Esophagus (tissue), 2 donors: ENCODE measurements at regions not wholly inside any gene's neighbourhood (a gene's known extent, or its start where the extent isn't known, plus 50 kb on each side); places are given as distances from the start of the nearest gene placed in this dataset.

Source experiments
- H3K27ac ChIP-seq, 2 donors: one replicate each; pipeline ENCODE4 v1.5.1; 2013; ENCODE audit warnings: low read depth in 2 of 2, mild to moderate bottlenecking in 2 of 2, inconsistent platforms in 1 of 2, low read length in 1 of 2, moderate library complexity in 1 of 2
- H3K27me3 ChIP-seq, 2 donors: one replicate each; pipeline ENCODE4 v1.6.1; 2013; ENCODE audit warnings: low read length in 2 of 2, control low read depth in 1 of 2, mild to moderate bottlenecking in 1 of 2; ENCODE audit not compliant: insufficient read depth in 2 of 2, control insufficient read depth in 1 of 2
- H3K36me3 ChIP-seq, 2 donors: one replicate each; pipeline ENCODE4 v1.6.1; 2013; ENCODE audit warnings: low read length in 1 of 2; ENCODE audit not compliant: control insufficient read depth in 2 of 2, insufficient read depth in 2 of 2
- H3K4me1 ChIP-seq, 2 donors: one replicate each; pipeline ENCODE4 v1.6.1; 2013; ENCODE audit warnings: low read length in 1 of 2; ENCODE audit not compliant: control insufficient read depth in 2 of 2, insufficient read depth in 2 of 2
- H3K4me3 ChIP-seq, 2 donors: one replicate each; pipeline ENCODE4 v1.5.1; 2013; ENCODE audit warnings: low read length in 2 of 2, mild to moderate bottlenecking in 2 of 2, low read depth in 1 of 2, moderate library complexity in 1 of 2
- H3K9me3 ChIP-seq, 2 donors: one replicate each; pipeline ENCODE4 v1.6.1; 2013; ENCODE audit warnings: mild to moderate bottlenecking in 2 of 2, low read depth in 1 of 2, low read length in 1 of 2, moderate library complexity in 1 of 2; ENCODE audit not compliant: control insufficient read depth in 2 of 2, insufficient read depth in 1 of 2
- WGBS, 2 donors: extraction: QIAGEN DNeasy Blood & Tissue Kit; methylation state at CpG; one replicate each; pipeline ENCODE4 v1.1.7; 2013; 5-methylcytosine and 5-hydroxymethylcytosine counted together
- donor health status: healthy with polysubstance abuse.
- donor health status: Bipolar disorder and iron deficiency.

DNA sequence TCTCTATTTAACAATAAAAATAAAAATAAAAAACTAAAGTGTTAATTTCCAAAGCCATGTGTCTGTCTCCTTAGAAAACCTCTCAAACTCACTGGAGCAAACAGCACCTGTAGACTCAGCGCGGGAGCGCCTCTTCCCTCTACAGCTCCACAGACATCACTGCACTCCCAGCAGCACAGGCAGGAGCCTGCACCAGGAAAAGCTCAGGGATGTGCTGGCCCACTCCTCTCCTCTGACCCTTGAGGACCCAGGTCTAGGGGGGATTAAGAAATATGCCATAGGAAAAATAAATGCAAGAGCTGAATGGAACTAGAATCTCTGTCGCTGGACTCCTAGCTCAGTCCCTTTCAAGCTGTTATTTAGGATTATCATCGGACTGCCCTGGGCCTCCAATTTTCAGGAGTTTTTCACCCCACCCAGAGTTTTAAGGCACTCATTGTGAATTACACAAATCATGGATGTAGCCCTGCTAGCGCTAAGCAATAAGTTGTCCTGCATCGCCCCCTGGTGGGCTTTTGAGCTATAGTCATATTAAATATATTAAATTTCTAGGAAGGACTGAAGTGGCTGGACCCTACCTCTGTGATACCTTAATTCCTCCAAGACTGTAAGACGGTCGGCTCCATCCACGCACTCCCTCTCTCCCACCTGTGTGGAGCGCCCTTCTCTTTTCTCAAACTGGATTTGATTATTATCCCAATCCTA is 333.9 kb downstream of the UQCRFS1 start:
- WGBS, 2 donors: 28 to 30% methylated on average over 11 of the region's 11 CpGs
- Histone ChIP-seq H3K9me3 (no peaks in the 10 kb centered on the region), H3K4me3 (no peak overlapping the region), H3K27me3 (no peaks in the 10 kb centered on the region), H3K36me3 (no peaks in the 10 kb centered on the region), H3K27ac (no peak overlapping the region), H3K4me1 (no peaks in the 10 kb centered on the region)

GRCh38 chr19:28876609-28877123 is 336.3 kb downstream of the UQCRFS1 start:
- Histone ChIP-seq H3K9me3 (no peaks in the 10 kb centered on the region), H3K4me1 (no peaks in the 10 kb centered on the region), H3K36me3 (no peaks in the 10 kb centered on the region), H3K27me3 (no peaks in the 10 kb centered on the region), H3K27ac (no peak overlapping the region), H3K4me3 (no peak overlapping the region)
- 80 to 85% methylated on average over 7 of the region's 7 CpGs for WGBS, 2 donors

DNA sequence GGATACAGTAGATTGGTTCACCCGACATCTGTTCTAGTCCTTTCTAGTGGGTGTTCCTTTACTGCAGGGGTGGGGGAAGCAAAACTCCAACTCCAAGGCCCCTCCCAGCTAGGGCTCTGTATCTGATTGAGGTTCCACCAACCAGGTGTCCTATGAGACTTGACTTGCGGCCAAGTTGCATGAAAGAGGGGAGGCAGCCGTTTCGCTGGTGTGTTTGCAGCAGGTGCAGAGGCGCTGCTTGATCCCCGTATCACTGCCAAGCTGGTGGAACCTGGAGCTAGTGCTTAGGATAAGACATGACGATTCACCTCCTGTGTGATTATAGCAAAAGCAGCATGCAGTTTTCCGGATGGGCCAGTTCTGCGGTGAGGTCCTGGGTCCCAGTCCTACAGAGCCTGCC is 338.2 kb downstream of the UQCRFS1 start:
- Histone ChIP-seq H3K4me3 (no peak overlapping the region), H3K4me1 (no peaks in the 10 kb centered on the region), H3K27ac (no peak overlapping the region), H3K27me3 (no peaks in the 10 kb centered on the region), H3K9me3 (peaks cover 0 to 2% of the 10 kb centered on the region in 2 donors), H3K36me3 (no peaks in the 10 kb centered on the region)
- WGBS, 2 donors: 70 to 89% methylated on average over 9 of the region's 9 CpGs

GRCh38 chr19:28873301-28873700 is 339.6 kb downstream of the UQCRFS1 start:
- H3K4me3 ChIP-seq: no peak overlapping the region
- peaks cover 0 to 4% of the 10 kb centered on the region in 2 donors for H3K9me3 ChIP-seq
- H3K27ac ChIP-seq: no peak overlapping the region
- no peaks in the 10 kb centered on the region for H3K4me1 ChIP-seq
- H3K36me3 ChIP-seq: no peaks in the 10 kb centered on the region
- 45% methylated on average over 2 of the region's 2 CpGs for WGBS, 2 donors
- H3K27me3 ChIP-seq: no peaks in the 10 kb centered on the region

DNA sequence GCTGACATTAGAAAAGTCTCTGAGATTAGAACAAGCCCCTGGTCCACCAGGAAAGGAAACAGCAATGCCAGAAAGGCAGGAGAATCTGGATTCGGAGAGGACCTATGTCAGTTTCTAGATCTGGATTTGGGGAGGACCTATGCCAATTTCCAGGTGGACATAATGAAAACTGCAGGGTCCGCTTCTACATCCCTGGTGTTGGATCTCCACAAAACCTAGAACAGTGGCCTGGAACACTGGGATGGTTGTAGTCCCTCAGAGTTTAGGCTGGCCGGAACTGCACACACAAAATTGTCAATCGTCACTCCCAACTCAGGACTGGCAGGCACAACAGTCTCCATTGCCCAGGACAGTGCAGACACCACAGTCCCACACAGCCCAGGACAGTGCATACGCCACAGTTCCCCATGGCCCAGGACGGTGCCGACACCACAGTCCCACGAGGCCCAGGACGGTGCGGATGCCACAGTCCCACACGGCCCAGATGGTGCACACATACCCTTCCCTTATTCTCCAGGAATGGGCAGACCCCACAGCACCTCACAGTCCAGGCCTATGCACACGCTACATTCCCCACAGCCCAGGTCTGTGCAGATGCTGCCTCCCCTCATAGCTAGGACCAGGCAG is 341.7 kb downstream of the UQCRFS1 start:
- Histone ChIP-seq H3K9me3 (peaks cover 0 to 4% of the 10 kb centered on the region in 2 donors), H3K27ac (no peak overlapping the region), H3K27me3 (no peaks in the 10 kb centered on the region), H3K4me1 (no peaks in the 10 kb centered on the region), H3K4me3 (no peak overlapping the region), H3K36me3 (no peaks in the 10 kb centered on the region)
- WGBS, 2 donors: 87 to 88% methylated on average over 12 of the region's 12 CpGs

- WGBS, 2 donors: 71 to 74% methylated on average over 5 of the region's 5 CpGs
- H3K4me3 ChIP-seq: no peak overlapping the region
Observed at GRCh38 chr19:28869459-28869858, 343.5 kb downstream of the UQCRFS1 start.

DNA sequence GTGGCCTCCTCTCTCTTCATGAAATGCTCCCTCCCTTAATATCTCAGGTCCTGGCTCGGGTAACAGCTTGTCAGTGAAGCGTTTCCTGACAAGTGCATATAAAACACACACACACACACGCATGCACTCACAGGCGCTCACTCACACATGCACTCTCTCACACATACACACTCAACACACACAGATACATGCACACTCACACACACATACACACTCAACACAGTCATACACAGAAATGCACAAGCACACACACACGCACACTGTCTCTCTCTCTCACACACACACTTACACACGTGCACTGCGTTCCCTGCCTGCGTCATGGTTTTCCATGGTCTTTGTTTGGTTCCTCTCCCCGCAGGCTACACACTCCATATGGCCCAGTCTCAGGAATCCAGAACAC is 344.1 kb downstream of the UQCRFS1 start:
- H3K27me3 ChIP-seq: no peaks in the 10 kb centered on the region
- no peaks in the 10 kb centered on the region for H3K4me1 ChIP-seq
- 83 to 84% methylated on average over 9 of the region's 9 CpGs for WGBS, 2 donors
- H3K4me3 ChIP-seq: no peak overlapping the region
- H3K36me3 ChIP-seq: no peaks in the 10 kb centered on the region
- H3K27ac ChIP-seq: no peak overlapping the region
- peaks cover 0 to 4% of the 10 kb centered on the region in 2 donors for H3K9me3 ChIP-seq

More at GRCh38 chr19:28869459-28869858, 343.5 kb downstream of the UQCRFS1 start:
- H3K27me3 ChIP-seq: no peaks in the 10 kb centered on the region
- peaks cover 0 to 4% of the 10 kb centered on the region in 2 donors for H3K9me3 ChIP-seq
- H3K4me1 ChIP-seq: no peaks in the 10 kb centered on the region
- no peak overlapping the region for H3K27ac ChIP-seq
- no peaks in the 10 kb centered on the region for H3K36me3 ChIP-seq

DNA sequence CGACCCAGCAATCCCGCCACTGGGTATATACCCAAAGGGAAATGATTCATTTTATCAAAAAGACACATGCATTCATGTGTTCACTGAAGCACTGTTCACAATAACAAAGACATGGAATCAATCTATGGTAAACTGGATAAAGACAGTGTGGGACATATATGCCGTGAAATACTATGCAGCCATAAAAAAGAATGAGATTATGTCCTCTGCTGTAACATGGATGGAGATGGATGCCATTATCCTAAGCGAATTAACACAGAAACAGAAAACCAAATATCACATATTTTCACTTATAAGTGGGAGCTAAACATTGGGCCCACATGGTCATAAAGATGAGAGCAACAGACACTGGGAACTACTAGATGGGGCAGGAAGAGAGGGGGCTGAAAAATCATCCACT is 345.0 kb downstream of the UQCRFS1 start:
- Histone ChIP-seq H3K4me3 (no peak overlapping the region), H3K36me3 (no peaks in the 10 kb centered on the region), H3K9me3 (peaks cover 0 to 4% of the 10 kb centered on the region in 2 donors), H3K27me3 (no peaks in the 10 kb centered on the region), H3K27ac (no peak overlapping the region), H3K4me1 (no peaks in the 10 kb centered on the region)
- 87 to 88% methylated on average over 4 of the region's 4 CpGs for WGBS, 2 donors

- H3K9me3 ChIP-seq: peaks cover 0 to 2% of the 10 kb centered on the region in 2 donors
- H3K27ac ChIP-seq: no peak overlapping the region
Observed at GRCh38 chr19:28864577-28865042, 348.3 kb downstream of the UQCRFS1 start.

More at GRCh38 chr19:28864577-28865042, 348.3 kb downstream of the UQCRFS1 start:
- H3K27me3 ChIP-seq: no peaks in the 10 kb centered on the region
- H3K4me1 ChIP-seq: no peaks in the 10 kb centered on the region
- 34 to 43% methylated on average over 9 of the region's 9 CpGs for WGBS, 2 donors
- no peaks in the 10 kb centered on the region for H3K36me3 ChIP-seq
- no peak overlapping the region for H3K4me3 ChIP-seq
